GM19324 (cell line): ENCODE measurements at regions not wholly inside any gene's neighbourhood (a gene's known extent, or its start where the extent isn't known, plus 50 kb on each side); places are given as distances from the start of the nearest gene placed in this dataset.
"Not testable (repeated sequence)": the region's sequence is repeated elsewhere in the genome, so short reads cannot be mapped to it uniquely, and the experiment has no call there.

Experiments used
- ATAC-seq: cut with Tn5 transposase; IDR thresholded peaks from one replicate; pipeline ENCODE4 v1.9.1; 2021; ENCODE audit warnings: mild to moderate bottlenecking, moderate library complexity; ENCODE audit not compliant: unreplicated experiment, low FRiP score

- no peak for ATAC-seq
Measured at GRCh38 chr18:59848002-59848401, 51.8 kb upstream of the PMAIP1 start.

- ATAC-seq, result not testable (repeated sequence)
Measured at GRCh38 chr18:59847491-59847846, 52.3 kb upstream of the PMAIP1 start.

DNA sequence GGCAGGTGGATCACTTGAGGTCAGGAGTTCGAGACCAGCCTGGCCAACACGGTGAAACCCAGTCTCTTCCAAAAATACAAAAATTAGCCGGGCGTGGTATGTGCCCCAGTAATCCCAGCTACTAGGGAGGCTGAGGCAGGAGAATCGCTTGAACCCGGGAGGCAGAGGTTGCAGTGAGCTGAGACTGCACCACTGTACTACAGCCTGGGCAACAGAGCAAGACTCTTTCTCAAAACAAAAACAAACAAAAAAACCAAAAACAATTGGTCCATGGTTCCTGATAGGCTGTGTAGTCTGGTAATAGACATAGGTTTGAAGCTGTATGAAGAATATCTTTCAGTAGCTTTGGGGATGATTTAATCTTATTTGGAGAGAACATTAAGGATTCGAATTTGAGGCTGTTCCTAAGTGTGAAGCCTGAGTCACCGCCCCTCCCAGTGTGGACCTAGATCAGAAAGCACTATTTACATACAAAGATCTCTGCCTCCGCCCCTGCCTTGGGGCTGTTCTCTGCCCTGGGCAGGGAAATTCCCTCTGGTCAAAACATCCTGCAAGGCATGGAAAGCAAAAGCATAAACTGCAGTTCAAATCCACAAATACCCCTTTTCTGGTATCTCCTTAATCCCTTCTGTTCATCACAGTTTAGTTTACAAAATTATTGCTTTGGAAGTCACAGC, 52.8 kb upstream of the PMAIP1 start:
- peak; percentile 96 for ATAC-seq

- ATAC-seq, result no peak
Measured at GRCh38 chr18:59842947-59843346, 56.8 kb upstream of the PMAIP1 start.

- no peak for ATAC-seq
Measured at GRCh38 chr18:59839931-59840685, 59.7 kb upstream of the PMAIP1 start.

- ATAC-seq, result no peak
Measured at GRCh38 chr18:59839246-59839645, 60.5 kb upstream of the PMAIP1 start.

- ATAC-seq, result peak; percentile 51
Measured at GRCh38 chr18:59837586-59837985, 62.2 kb upstream of the PMAIP1 start.

- no peak for ATAC-seq
Measured at GRCh38 chr18:59835605-59836379, 64.0 kb upstream of the PMAIP1 start.

- ATAC-seq, result no peak
Measured at GRCh38 chr18:59834267-59834666, 65.5 kb upstream of the PMAIP1 start.

- peak; percentile 78 for ATAC-seq
Measured at GRCh38 chr18:59833785-59834184, 66.0 kb upstream of the PMAIP1 start.

DNA sequence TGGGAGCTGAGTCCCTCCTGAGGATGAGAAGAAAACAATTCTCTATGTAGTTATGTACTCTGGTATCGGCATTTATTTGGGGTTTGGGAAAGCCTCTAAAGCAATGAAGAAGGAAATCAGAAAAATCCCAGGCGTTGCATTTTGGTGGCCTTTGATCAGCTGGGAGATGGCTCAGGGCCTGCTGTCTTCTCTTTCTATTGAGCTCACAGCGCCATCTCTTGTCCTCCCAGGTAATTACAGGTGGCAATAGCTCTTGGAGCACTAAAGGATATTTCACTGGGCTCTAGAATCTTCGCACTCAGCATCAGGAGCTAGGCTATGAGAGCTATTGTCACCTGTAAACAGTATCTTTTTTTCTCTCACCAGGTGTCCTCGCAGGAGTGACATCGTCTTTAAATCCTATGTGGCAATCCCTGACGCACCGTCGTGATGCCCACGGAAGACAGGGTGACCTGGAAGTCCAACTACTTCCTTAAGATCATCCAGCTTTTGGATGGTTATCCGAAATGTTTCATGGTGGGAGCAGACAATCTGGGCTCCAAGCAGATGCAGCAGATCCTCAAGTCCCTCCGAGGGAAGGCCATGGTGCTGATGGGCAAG, 76.1 kb upstream of the PMAIP1 start:
- ATAC-seq, result no peak

- no peak for ATAC-seq
Measured at GRCh38 chr18:59822612-59823550, 76.9 kb upstream of the PMAIP1 start.

DNA sequence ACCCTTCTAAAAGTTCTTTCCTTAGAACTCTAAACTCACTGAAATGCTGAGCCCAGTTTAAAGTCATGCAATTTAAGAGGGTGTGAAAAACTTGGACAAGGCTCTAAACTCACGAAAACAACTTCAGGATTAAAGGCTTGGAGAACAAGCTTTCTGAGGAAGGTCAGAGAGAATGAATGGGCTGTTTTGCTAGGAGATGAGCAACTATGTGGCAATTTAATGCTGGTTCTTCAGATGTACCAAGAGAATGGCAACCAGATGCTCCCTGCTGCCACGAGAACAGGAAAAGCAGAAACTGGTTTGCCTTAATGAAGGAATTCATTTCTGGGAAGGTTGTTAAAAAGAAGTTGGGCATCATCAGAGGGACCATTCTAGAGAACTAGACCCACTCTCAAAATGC, 77.8 kb upstream of the PMAIP1 start:
- no peak for ATAC-seq

GRCh38 chr18:59820663-59821062, 79.1 kb upstream of the PMAIP1 start:
- ATAC-seq, result no peak

DNA sequence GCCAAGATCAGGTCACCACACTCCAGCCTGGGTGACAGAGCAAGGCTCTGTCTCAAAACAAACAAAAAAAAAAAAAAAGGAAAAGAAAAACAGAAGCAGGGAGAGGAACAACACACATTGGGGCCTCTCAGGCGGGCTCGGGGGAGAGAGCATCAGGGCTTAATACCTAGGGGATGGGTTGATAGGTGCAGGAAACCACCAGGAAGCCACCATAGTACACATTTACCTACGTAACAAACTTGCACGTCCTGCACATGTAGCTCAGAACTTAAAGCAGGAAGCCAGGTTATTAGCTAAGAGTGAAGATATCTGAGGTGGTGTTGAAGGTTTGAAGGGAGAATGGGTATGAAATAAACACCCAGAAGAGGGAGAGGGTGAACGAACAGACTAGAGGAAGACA, 81.0 kb upstream of the PMAIP1 start:
- ATAC-seq, result no peak

DNA sequence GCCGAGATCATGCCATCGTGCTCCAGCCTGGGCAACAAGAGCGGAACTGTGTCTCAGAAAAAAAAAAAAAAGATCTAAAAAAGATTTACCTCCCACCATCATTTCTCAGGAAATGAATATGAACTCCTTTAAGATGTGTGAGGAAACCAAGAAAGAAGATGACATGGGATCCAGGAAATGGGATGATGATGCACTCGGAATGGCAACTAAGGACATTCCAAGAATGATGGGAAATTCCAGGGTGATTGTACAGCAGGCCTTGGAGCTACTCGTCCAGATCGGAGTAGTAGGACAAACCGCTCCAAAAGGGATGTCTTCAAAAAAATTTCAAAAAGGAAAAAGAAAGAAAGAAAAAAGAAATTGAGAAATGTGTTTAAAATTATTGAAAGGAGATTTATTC, 84.9 kb upstream of the PMAIP1 start:
- no peak for ATAC-seq

- ATAC-seq, result no peak
Measured at GRCh38 chr18:59813942-59814341, 85.9 kb upstream of the PMAIP1 start.

- ATAC-seq, result no peak
Measured at GRCh38 chr18:59810735-59811520, 88.9 kb upstream of the PMAIP1 start.

GRCh38 chr18:59810183-59810582, 89.6 kb upstream of the PMAIP1 start:
- ATAC-seq, result no peak
